ENCODE measurements at regions not wholly inside any gene's neighbourhood (a gene's known extent, or its start where the extent isn't known, plus 50 kb on each side); places are given as distances from the start of the nearest gene placed in this dataset.

- TF ChIP-seq ZNF140 (tag by site-specific recombination; IDR thresholded peaks at IDR 0.05): no peak
Measured at GRCh38 chr5:51838459-51838858, 455.2 kb downstream of the ISL1 start (continued).

GRCh38 chr5:51843893-51844292 is 460.6 kb downstream of the ISL1 start:
- TF ChIP-seq ZNF354C (tag by site-specific recombination; IDR thresholded peaks at IDR 0.05; ENCODE audit: borderline replicate concordance, low read depth) (no peak), ZNF341 (tag by site-specific recombination; IDR thresholded peaks at IDR 0.05; ENCODE audit: low read depth) (no peak), ZNF791 (tag by site-specific recombination; IDR thresholded peaks at IDR 0.05) (no peak), ZNF274 (IDR thresholded peaks at IDR 0.05; ENCODE audit: low read length) (no peak), ZNF274 (tag by site-specific recombination; IDR thresholded peaks at IDR 0.05; ENCODE audit: borderline replicate concordance) (no peak), MZF1 (tag by site-specific recombination; IDR thresholded peaks at IDR 0.05; ENCODE audit: borderline replicate concordance) (no peak)
- TF ChIP-seq, protein P1, sequence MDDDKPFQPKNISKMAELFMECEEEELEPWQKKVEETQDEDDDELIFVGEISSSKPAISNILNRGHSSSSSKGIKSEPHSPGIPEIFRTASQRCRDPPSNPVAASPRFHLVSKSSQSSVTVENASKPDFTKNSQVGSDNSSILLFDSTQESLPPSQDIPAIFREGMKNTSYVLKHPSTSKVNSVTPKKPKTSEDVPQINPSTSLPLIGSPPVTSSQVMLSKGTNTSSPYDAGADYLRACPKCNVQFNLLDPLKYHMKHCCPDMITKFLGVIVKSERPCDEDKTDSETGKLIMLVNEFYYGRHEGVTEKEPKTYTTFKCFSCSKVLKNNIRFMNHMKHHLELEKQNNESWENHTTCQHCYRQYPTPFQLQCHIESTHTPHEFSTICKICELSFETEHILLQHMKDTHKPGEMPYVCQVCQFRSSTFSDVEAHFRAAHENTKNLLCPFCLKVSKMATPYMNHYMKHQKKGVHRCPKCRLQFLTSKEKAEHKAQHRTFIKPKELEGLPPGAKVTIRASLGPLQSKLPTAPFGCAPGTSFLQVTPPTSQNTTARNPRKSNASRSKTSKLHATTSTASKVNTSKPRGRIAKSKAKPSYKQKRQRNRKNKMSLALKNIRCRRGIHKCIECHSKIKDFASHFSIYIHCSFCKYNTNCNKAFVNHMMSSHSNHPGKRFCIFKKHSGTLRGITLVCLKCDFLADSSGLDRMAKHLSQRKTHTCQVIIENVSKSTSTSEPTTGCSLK (tag by site-specific recombination; IDR thresholded peaks at IDR 0.05): no peak
- H3K36me3 ChIP-seq (ENCODE audit: control insufficient read depth in 2 of 2, insufficient read depth in 1 of 2, low read length in 2 of 2): no peaks in the 10 kb centered on the region
- no peak overlapping the region for H3K27ac ChIP-seq (ENCODE audit: extremely low read depth, low read depth, low read length)
- no peaks in the 10 kb centered on the region for H3K4me1 ChIP-seq (ENCODE audit: control insufficient read depth, insufficient read depth, low read length)
- no peak overlapping the region for H3K4me3 ChIP-seq (ENCODE audit: low read depth, low read length)
- no peaks in the 10 kb centered on the region for H3K9me3 ChIP-seq (ENCODE audit: control insufficient read depth, insufficient read depth, low read depth, low read length)
- POLR2A ChIA-PET: no interaction called here
- CTCF ChIA-PET: no interaction called here

DNA sequence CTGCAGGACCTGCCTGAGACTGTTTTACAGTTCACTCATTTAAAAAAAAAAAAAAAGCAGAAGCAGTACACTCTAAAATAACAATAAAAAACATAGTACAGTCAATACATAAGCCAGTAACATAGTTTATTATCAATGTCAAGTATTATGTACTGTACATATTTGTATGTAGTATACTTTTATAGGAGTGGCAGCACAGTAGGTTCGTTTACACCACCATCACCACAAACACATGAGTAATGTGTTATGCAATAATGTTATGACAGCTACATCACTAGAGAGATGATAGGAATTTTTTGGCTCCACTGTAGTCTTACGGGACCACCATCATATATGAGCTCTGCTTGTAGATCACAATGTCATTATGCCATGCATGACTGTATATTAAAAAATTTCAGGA is 462.8 kb downstream of the ISL1 start:
- ChIA-PET CTCF (interaction anchor here (0.7 kb wide), 1 partner anchor 43 kb away, joined by 3 read pairs; no protein-coding TSS in a partner anchor), POLR2A (no interaction called here)
- no peaks in the 10 kb centered on the region for H3K4me1 ChIP-seq (ENCODE audit: control insufficient read depth, insufficient read depth, low read length)
- no peaks in the 10 kb centered on the region for H3K36me3 ChIP-seq (ENCODE audit: control insufficient read depth in 2 of 2, insufficient read depth in 1 of 2, low read length in 2 of 2)
- no peak overlapping the region for H3K4me3 ChIP-seq (ENCODE audit: low read depth, low read length)
- no peaks in the 10 kb centered on the region for H3K9me3 ChIP-seq (ENCODE audit: control insufficient read depth, insufficient read depth, low read depth, low read length)
- no peak overlapping the region for H3K27ac ChIP-seq (ENCODE audit: extremely low read depth, low read depth, low read length)
- TF ChIP-seq ZNF571 (tag by site-specific recombination; IDR thresholded peaks at IDR 0.05) (no peak), ZNF585B (tag by site-specific recombination; IDR thresholded peaks at IDR 0.05) (no peak), SALL2 (tag by site-specific recombination; IDR thresholded peaks at IDR 0.05; ENCODE audit: borderline replicate concordance) (no peak), ZNF26 (tag by site-specific recombination; IDR thresholded peaks at IDR 0.05) (no peak), ZBTB17 (tag by site-specific recombination; IDR thresholded peaks at IDR 0.05) (no peak), ZNF292 (tag by site-specific recombination; IDR thresholded peaks at IDR 0.05; ENCODE audit: borderline replicate concordance, low read depth) (no peak), ZSCAN16 (tag by site-specific recombination; IDR thresholded peaks at IDR 0.05) (no peak), ZNF473 (tag by site-specific recombination; IDR thresholded peaks at IDR 0.05) (no peak), ZNF664 (tag by site-specific recombination; IDR thresholded peaks at IDR 0.05) (no peak), ZNF449 (tag by site-specific recombination; IDR thresholded peaks at IDR 0.05) (no peak)

Data from HEK293 (cell line).